Subcutaneous abdominal adipose tissue (tissue), 5 donors: ENCODE measurements at regions not wholly inside any gene's neighbourhood (a gene's known extent, or its start where the extent isn't known, plus 50 kb on each side); places are given as distances from the start of the nearest gene placed in this dataset.

ENCODE experiments used
- H3K27ac ChIP-seq: one replicate; pipeline ENCODE4 v1.7.0; 2013; ENCODE audit warnings: low read depth, mild to moderate bottlenecking, inconsistent platforms, low read length, moderate library complexity
- H3K27me3 ChIP-seq, 5 donors: one replicate each; pipeline ENCODE4 v1.7.0; 2013; ENCODE audit warnings: low read length in 5 of 5, inconsistent platforms in 1 of 5; ENCODE audit not compliant: control insufficient read depth in 5 of 5, insufficient read depth in 4 of 5
- H3K36me3 ChIP-seq, 5 donors: one replicate each; pipeline ENCODE4 v1.7.0; 2013; ENCODE audit warnings: low read length in 5 of 5; ENCODE audit not compliant: control insufficient read depth in 5 of 5, insufficient read depth in 5 of 5
- H3K4me1 ChIP-seq, 5 donors: one replicate each; pipeline ENCODE4 v1.7.0; 2013; ENCODE audit warnings: low read length in 5 of 5, mild to moderate bottlenecking in 3 of 5, moderate library complexity in 1 of 5; ENCODE audit not compliant: control insufficient read depth in 5 of 5, insufficient read depth in 5 of 5
- H3K4me3 ChIP-seq, 5 donors: one replicate each; pipeline ENCODE4 v1.7.0; 2013; ENCODE audit warnings: low read length in 5 of 5, low read depth in 1 of 5
- H3K9ac ChIP-seq, 5 donors: one replicate each; pipeline ENCODE4 v1.7.0; 2013; ENCODE audit warnings: low read length in 5 of 5, mild to moderate bottlenecking in 4 of 5, moderate library complexity in 3 of 5
- H3K9me3 ChIP-seq, 5 donors: one replicate each; pipeline ENCODE4 v1.7.0; 2013; ENCODE audit warnings: low read length in 5 of 5; ENCODE audit not compliant: control insufficient read depth in 5 of 5
- donor health status: healthy.
- donor health status: healthy.
- donor health status: healthy.
- donor health status: healthy.
- donor health status: healthy.

- no peak overlapping the region for H3K27ac ChIP-seq
- no peak overlapping the region for H3K9ac ChIP-seq
- H3K27me3 ChIP-seq = no peaks in the 10 kb centered on the region
- H3K4me1 ChIP-seq = peaks cover 0 to 8% (median 0%) of the 10 kb centered on the region in 5 donors
- no peaks in the 10 kb centered on the region for H3K36me3 ChIP-seq
- H3K9me3 ChIP-seq = no peaks in the 10 kb centered on the region
- H3K4me3 ChIP-seq = no peak overlapping the region
These were observed 101.3 kb upstream of the MAN2A1 start for GRCh38 chr5:109588281-109589035.

- Histone ChIP-seq H3K36me3 (no peaks in the 10 kb centered on the region), H3K4me1 (peaks cover 0 to 8% (median 0%) of the 10 kb centered on the region in 5 donors), H3K27ac (no peak overlapping the region), H3K4me3 (no peak overlapping the region), H3K9me3 (no peaks in the 10 kb centered on the region), H3K9ac (no peak overlapping the region), H3K27me3 (no peaks in the 10 kb centered on the region)
These were observed 104.6 kb upstream of the MAN2A1 start for GRCh38 chr5:109584986-109585599.

- Histone ChIP-seq H3K27me3 (no peaks in the 10 kb centered on the region), H3K27ac (no peak overlapping the region), H3K4me1 (peaks cover 0 to 6% (median 0%) of the 10 kb centered on the region in 5 donors), H3K4me3 (no peak overlapping the region), H3K9ac (no peak overlapping the region), H3K36me3 (no peaks in the 10 kb centered on the region), H3K9me3 (peaks cover 0 to 3% (median 0%) of the 10 kb centered on the region in 5 donors)
These were observed 109.5 kb upstream of the MAN2A1 start for GRCh38 chr5:109580225-109580624.

GRCh38 chr5:109575506-109575905 is 114.2 kb upstream of the MAN2A1 start:
- Histone ChIP-seq H3K9ac (no peak overlapping the region), H3K36me3 (no peaks in the 10 kb centered on the region), H3K9me3 (peaks cover 0 to 3% (median 0%) of the 10 kb centered on the region in 5 donors), H3K27ac (no peak overlapping the region), H3K27me3 (no peaks in the 10 kb centered on the region), H3K4me3 (no peak overlapping the region), H3K4me1 (no peaks in the 10 kb centered on the region)

- H3K27me3 ChIP-seq = no peaks in the 10 kb centered on the region
- peaks cover 0 to 3% (median 0%) of the 10 kb centered on the region in 5 donors for H3K9me3 ChIP-seq
- H3K27ac ChIP-seq = no peak overlapping the region
- no peak overlapping the region for H3K4me3 ChIP-seq
- no peak overlapping the region for H3K9ac ChIP-seq
- no peaks in the 10 kb centered on the region for H3K4me1 ChIP-seq
- H3K36me3 ChIP-seq = no peaks in the 10 kb centered on the region
These were observed 114.7 kb upstream of the MAN2A1 start for GRCh38 chr5:109574985-109575384.

- Histone ChIP-seq H3K9me3 (peaks cover 0 to 3% (median 0%) of the 10 kb centered on the region in 5 donors), H3K27ac (no peak overlapping the region), H3K4me3 (no peak overlapping the region), H3K27me3 (no peaks in the 10 kb centered on the region), H3K9ac (no peak overlapping the region), H3K4me1 (no peaks in the 10 kb centered on the region), H3K36me3 (no peaks in the 10 kb centered on the region)
These were observed 116.0 kb upstream of the MAN2A1 start for GRCh38 chr5:109573766-109574165.

- Histone ChIP-seq H3K9ac (no peak overlapping the region), H3K27ac (no peak overlapping the region), H3K27me3 (no peaks in the 10 kb centered on the region), H3K36me3 (no peaks in the 10 kb centered on the region), H3K4me1 (no peaks in the 10 kb centered on the region), H3K4me3 (no peak overlapping the region), H3K9me3 (peaks cover 0 to 3% (median 0%) of the 10 kb centered on the region in 5 donors)
These were observed 116.5 kb upstream of the MAN2A1 start for GRCh38 chr5:109573256-109573655.

GRCh38 chr5:109571785-109572184 is 117.9 kb upstream of the MAN2A1 start:
- H3K27me3 ChIP-seq = no peaks in the 10 kb centered on the region
- H3K36me3 ChIP-seq = no peaks in the 10 kb centered on the region
- no peak overlapping the region for H3K4me3 ChIP-seq
- H3K9me3 ChIP-seq = peaks cover 0 to 3% (median 0%) of the 10 kb centered on the region in 5 donors
- no peak overlapping the region for H3K9ac ChIP-seq
- peaks cover 0 to 4% (median 0%) of the 10 kb centered on the region in 5 donors for H3K4me1 ChIP-seq
- no peak overlapping the region for H3K27ac ChIP-seq

GRCh38 chr5:109570362-109570874 is 119.3 kb upstream of the MAN2A1 start:
- H3K4me1 ChIP-seq = peaks cover 0 to 4% (median 0%) of the 10 kb centered on the region in 5 donors
- H3K27me3 ChIP-seq = no peaks in the 10 kb centered on the region
- H3K9me3 ChIP-seq = no peaks in the 10 kb centered on the region
- H3K4me3 ChIP-seq = no peak overlapping the region
- no peaks in the 10 kb centered on the region for H3K36me3 ChIP-seq
- no peak overlapping the region for H3K9ac ChIP-seq
- H3K27ac ChIP-seq = no peak overlapping the region

GRCh38 chr5:109567374-109568044 is 122.2 kb upstream of the MAN2A1 start:
- Histone ChIP-seq H3K27me3 (no peaks in the 10 kb centered on the region), H3K4me1 (peaks cover 0 to 4% (median 0%) of the 10 kb centered on the region in 5 donors), H3K27ac (no peak overlapping the region), H3K4me3 (no peak overlapping the region), H3K9ac (no peak overlapping the region), H3K36me3 (no peaks in the 10 kb centered on the region), H3K9me3 (no peaks in the 10 kb centered on the region)
